H1 (cell line): ENCODE measurements at regions not wholly inside any gene's neighbourhood (a gene's known extent, or its start where the extent isn't known, plus 50 kb on each side); places are given as distances from the start of the nearest gene placed in this dataset.

Source experiments
- CTCF ChIA-PET: fragments of 300-600 bp; sonication (Branson Sonifier 250); formaldehyde crosslinking; loops from one replicate; lab custom pipeline; 2021; ENCODE audit not compliant: partially characterized antibody; lab: Charles Lee
- POLR2A ChIA-PET: fragments of 300-600 bp; sonication (Branson Sonifier 250); formaldehyde crosslinking; loops from one replicate; lab custom pipeline; 2021; ENCODE audit warnings: inconsistent platforms; ENCODE audit not compliant: partially characterized antibody; lab: Charles Lee
- DNase-seq, 2 experiments: peaks; one replicate each; pipeline versions ENCODE4 v3.0.0 to v3.0.0-alpha.2; 2010 to 2022; ENCODE audit warnings: low spot score in 2 of 2, low read depth in 1 of 2, mixed read lengths in 1 of 2
- FAIRE-seq: peaks from 2 replicates; lab custom pipeline; 2011; peaks lifted over from hg19 to GRCh38; lab: Jason Lieb, UNC
- H2AFZ ChIP-seq: 2 replicates; pipeline ENCODE4 v1.8.1; 2012; ENCODE audit warnings: low read length, inconsistent platforms
- H2AK5ac ChIP-seq: 2 replicates; pipeline ENCODE4 v1.6.1; 2013; ENCODE audit warnings: low read depth, low read length
- H2BK120ac ChIP-seq: replicated peaks from 2 replicates; pipeline ENCODE3; 2013; ENCODE audit warnings: low read depth, low read length, inconsistent platforms
- H2BK12ac ChIP-seq: 2 replicates; pipeline ENCODE4 v1.6.1; 2013; ENCODE audit warnings: low read depth, low read length
- H2BK15ac ChIP-seq: 2 replicates; pipeline ENCODE4 v1.6.1; 2013; ENCODE audit warnings: low read length
- H2BK20ac ChIP-seq: 2 replicates; pipeline ENCODE4 v1.6.1; 2013; ENCODE audit warnings: low read length
- H2BK5ac ChIP-seq: 2 replicates; pipeline ENCODE4 v1.6.1; 2013; ENCODE audit warnings: low read depth, low read length
- H3K14ac ChIP-seq: 2 replicates; pipeline ENCODE4 v1.6.1; 2013; ENCODE audit warnings: inconsistent platforms; ENCODE audit not compliant: insufficient read length
- H3K18ac ChIP-seq: 2 replicates; pipeline ENCODE4 v1.6.1; 2013; ENCODE audit warnings: low read length; ENCODE audit errors: extremely low read depth
- H3K23ac ChIP-seq: 2 replicates; pipeline ENCODE4 v1.6.1; 2013; ENCODE audit warnings: inconsistent platforms; ENCODE audit not compliant: insufficient read length
- H3K23me2 ChIP-seq: 2 replicates; pipeline ENCODE4 v1.6.1; 2013; ENCODE audit warnings: low read depth, low read length
- H3K27ac ChIP-seq: 2 replicates; pipeline ENCODE4 v1.6.1; 2011; ENCODE audit warnings: low read depth, low read length, inconsistent platforms
- H3K27me3 ChIP-seq, 4 experiments: replicated peaks in 1 of 4; 1 replicate in 1 of 4; 2 replicates in 3 of 4; pipeline versions ENCODE4 v1.6.1 to v1.8.1; 2011 to 2013; ENCODE audit warnings: low read length in 3 of 4, mild to moderate bottlenecking in 3 of 4, inconsistent platforms in 2 of 4, mixed read lengths in 2 of 4, moderate library complexity in 1 of 4; ENCODE audit not compliant: control insufficient read depth in 3 of 4, insufficient read depth in 3 of 4; ENCODE audit errors: extremely low read depth in 1 of 4
- H3K36me3 ChIP-seq, 4 experiments: 2 replicates each; pipeline versions ENCODE4 v1.6.1 to v1.8.1; 2011 to 2013; ENCODE audit warnings: mild to moderate bottlenecking in 4 of 4, low read length in 3 of 4, moderate library complexity in 2 of 4, control low read depth in 1 of 4, inconsistent platforms in 1 of 4; ENCODE audit not compliant: insufficient read depth in 4 of 4, control insufficient read depth in 2 of 4
- H3K4ac ChIP-seq: replicated peaks from 2 replicates; pipeline ENCODE3; 2013; ENCODE audit warnings: low read length, low read depth, mixed read lengths, inconsistent platforms; ENCODE audit not compliant: insufficient read length
- H3K4me1 ChIP-seq, 4 experiments: replicated peaks in 1 of 4; 1 replicate in 1 of 4; 2 replicates in 3 of 4; pipeline versions ENCODE4 v1.6.1 to v1.8.1; 2011 to 2013; ENCODE audit warnings: low read length in 3 of 4, inconsistent platforms in 2 of 4, mixed read lengths in 1 of 4; ENCODE audit not compliant: insufficient read depth in 4 of 4, control insufficient read depth in 3 of 4
- H3K4me2 ChIP-seq, 2 experiments: 2 replicates each; pipeline versions ENCODE4 v1.6.1 to v1.8.1; 2011 to 2013; ENCODE audit warnings: low read depth in 2 of 2, low read length in 2 of 2, control low read depth in 1 of 2, inconsistent platforms in 1 of 2, mild to moderate bottlenecking in 1 of 2; ENCODE audit not compliant: insufficient read depth in 1 of 2
- H3K4me3 ChIP-seq, 4 experiments: fragments of 200-600, 300-600 bp in 1 of 4; sonication (generic), shearing (Covaris generic), sonication (Bioruptor Twin) in 1 of 4; 2 replicates each; pipeline versions ENCODE4 v1.5.1 to v1.8.1; 2011 to 2016; ENCODE audit warnings: low read length in 4 of 4, low read depth in 3 of 4, control low read depth in 2 of 4, inconsistent platforms in 2 of 4, mild to moderate bottlenecking in 2 of 4, mixed read lengths in 1 of 4, moderate library complexity in 1 of 4; ENCODE audit not compliant: insufficient read depth in 2 of 4; ENCODE audit errors: extremely low read depth in 1 of 4
- H3K56ac ChIP-seq: replicated peaks from 2 replicates; pipeline ENCODE3; 2013; ENCODE audit warnings: low read depth, mild to moderate bottlenecking, mixed read lengths, low read length, inconsistent platforms; ENCODE audit not compliant: insufficient read length
- H3K79me1 ChIP-seq: 2 replicates; pipeline ENCODE4 v1.6.1; 2013; ENCODE audit warnings: low read depth, low read length, control low read depth
- H3K79me2 ChIP-seq, 2 experiments: 2 replicates each; pipeline versions ENCODE4 v1.6.1 to v1.8.1; 2012 to 2013; ENCODE audit warnings: low read length in 2 of 2, mild to moderate bottlenecking in 2 of 2, inconsistent platforms in 1 of 2; ENCODE audit not compliant: insufficient read depth in 2 of 2, control insufficient read depth in 1 of 2
- H3K9ac ChIP-seq, 4 experiments: replicated peaks in 1 of 4; 1 replicate in 1 of 4; 2 replicates in 3 of 4; pipeline versions ENCODE4 v1.6.1 to v1.8.1; 2011 to 2013; ENCODE audit warnings: low read depth in 3 of 4, low read length in 3 of 4, control low read depth in 2 of 4, mild to moderate bottlenecking in 2 of 4, moderate library complexity in 2 of 4, inconsistent platforms in 1 of 4; ENCODE audit errors: extremely low read depth in 1 of 4
- H3K9me3 ChIP-seq, 2 experiments: 2 replicates each; pipeline versions ENCODE4 v1.6.1 to v1.8.1; 2012 to 2013; ENCODE audit warnings: mild to moderate bottlenecking in 2 of 2, moderate library complexity in 2 of 2, control low read depth in 1 of 2, inconsistent platforms in 1 of 2, low read depth in 1 of 2, low read length in 1 of 2, mixed read lengths in 1 of 2; ENCODE audit not compliant: insufficient read depth in 2 of 2
- H4K20me1 ChIP-seq, 2 experiments: replicated peaks in 1 of 2; 2 replicates each; pipeline versions ENCODE3 to v1.8.1; 2011 to 2013; ENCODE audit warnings: inconsistent platforms in 2 of 2, low read length in 2 of 2, mild to moderate bottlenecking in 1 of 2; ENCODE audit not compliant: insufficient read depth in 2 of 2, control insufficient read depth in 1 of 2
- H4K5ac ChIP-seq: 2 replicates; pipeline ENCODE4 v1.6.1; 2013; ENCODE audit warnings: low read length, low read depth, mixed read lengths, inconsistent platforms; ENCODE audit not compliant: insufficient read length
- H4K8ac ChIP-seq: 2 replicates; pipeline ENCODE4 v1.8.0; 2013; ENCODE audit warnings: mild to moderate bottlenecking, moderate library complexity, low read length, inconsistent platforms; ENCODE audit not compliant: insufficient read depth; ENCODE audit errors: extremely low read depth
- H4K91ac ChIP-seq: replicated peaks from 2 replicates; pipeline ENCODE3; 2013; ENCODE audit warnings: low read length, mixed read lengths, inconsistent platforms; ENCODE audit not compliant: insufficient read length
- NANOG ChIP-seq: IDR thresholded peaks from 2 replicates; pipeline ENCODE4 v1.6.1; 2011; ENCODE audit warnings: low read length, low read depth, mild to moderate bottlenecking, inconsistent platforms; ENCODE audit not compliant: insufficient read depth, poor library complexity, severe bottlenecking
- WGBS, 2 experiments: shearing (Covaris generic) in 1 of 2; methylation state at CpG; one replicate each; pipeline versions ENCODE4 v1.1.6 to v1.1.7; 2013 to 2015; ENCODE audit warnings: low lambda C conversion rate in 2 of 2, mixed read lengths in 2 of 2, inconsistent platforms in 1 of 2, low coverage in 1 of 2, missing lambda C conversion rate in 1 of 2; ENCODE audit not compliant: insufficient replicate concordance in 2 of 2, insufficient coverage in 1 of 2, insufficient read length in 1 of 2; ENCODE audit errors: extremely low coverage in 1 of 2, missing lambda C conversion rate in 1 of 2; 5-methylcytosine and 5-hydroxymethylcytosine counted together

- FAIRE-seq (no peak), DNase-seq (no peak)
- H3K56ac ChIP-seq, result no peak overlapping the region
- no peak overlapping the region for H3K4ac ChIP-seq
- POLR2A ChIA-PET, result no interaction called here
- no peak overlapping the region for H2BK20ac ChIP-seq
- 94% methylated on average over 1 of the region's 1 CpG; no CpG with 5 or more reads in 1 of the 2 experiments for WGBS, 2 experiments
- no peak overlapping the region for H2BK5ac ChIP-seq
- H3K18ac ChIP-seq, result no peak overlapping the region
- no peak overlapping the region for H2BK120ac ChIP-seq
- H3K9me3 ChIP-seq, result peaks cover 22 to 28% of the 10 kb centered on the region in 2 experiments
- H4K8ac ChIP-seq, result no peak overlapping the region
- no peak overlapping the region for H3K9ac ChIP-seq
- H4K5ac ChIP-seq, result no peak overlapping the region
- no peak overlapping the region for H3K4me2 ChIP-seq
- H2AK5ac ChIP-seq, result no peak overlapping the region
- no peak overlapping the region for H3K23ac ChIP-seq
- H2AFZ ChIP-seq, result no peak overlapping the region
- no peaks in the 10 kb centered on the region for H3K27me3 ChIP-seq
- TF ChIP-seq NANOG, result no peak
- TF ChIP-seq, all 59 proteins: peak for 0
- Histone ChIP-seq H3K79me2 (no peaks in the 10 kb centered on the region), H3K4me3 (no peak overlapping the region), H4K91ac (no peak overlapping the region), H3K36me3 (no peaks in the 10 kb centered on the region; a peak in 1 of 8 replicates), H3K79me1 (no peaks in the 10 kb centered on the region), H4K20me1 (no peaks in the 10 kb centered on the region), H3K27ac (no peak overlapping the region), H2BK15ac (no peak overlapping the region), H3K23me2 (no peaks in the 10 kb centered on the region; the same call in 1 of the 2 replicates), H3K14ac (no peak overlapping the region), H2BK12ac (no peak overlapping the region), H3K4me1 (peaks cover 0 to 2% (median 0%) of the 10 kb centered on the region in 4 experiments; a peak in 1 of 7 replicates)
- CTCF ChIA-PET, result interaction anchor here (0.6 to 4.7 kb wide), 2 partner anchors 13 to 357 kb away, joined by 3 to 48 read pairs; no protein-coding TSS in a partner anchor
Measured at GRCh38 chr2:152863826-152864225, 145.4 kb downstream of the ARL6IP6 start.
